HG02885 (cell line): ENCODE measurements at regions not wholly inside any gene's neighbourhood (a gene's known extent, or its start where the extent isn't known, plus 50 kb on each side); places are given as distances from the start of the nearest gene placed in this dataset.
A peak's percentile ranks its signal among the peaks of the same experiment; 100 is the strongest.
"Not testable (repeated sequence)": the region's sequence is repeated elsewhere in the genome, so short reads cannot be mapped to it uniquely, and the experiment has no call there.

Experiments
- ATAC-seq: cut with Tn5 transposase; IDR thresholded peaks from one replicate; pipeline ENCODE4 v1.9.1; 2021; ENCODE audit warnings: mild to moderate bottlenecking; ENCODE audit not compliant: unreplicated experiment, poor library complexity

GRCh38 chr15:21026848-21027247 is 160.7 kb upstream of the POTEB2 start:
- ATAC-seq, result not testable (repeated sequence)

GRCh38 chr15:21024235-21024987 is 158.3 kb upstream of the POTEB2 start:
- ATAC-seq, result not testable (repeated sequence)

DNA sequence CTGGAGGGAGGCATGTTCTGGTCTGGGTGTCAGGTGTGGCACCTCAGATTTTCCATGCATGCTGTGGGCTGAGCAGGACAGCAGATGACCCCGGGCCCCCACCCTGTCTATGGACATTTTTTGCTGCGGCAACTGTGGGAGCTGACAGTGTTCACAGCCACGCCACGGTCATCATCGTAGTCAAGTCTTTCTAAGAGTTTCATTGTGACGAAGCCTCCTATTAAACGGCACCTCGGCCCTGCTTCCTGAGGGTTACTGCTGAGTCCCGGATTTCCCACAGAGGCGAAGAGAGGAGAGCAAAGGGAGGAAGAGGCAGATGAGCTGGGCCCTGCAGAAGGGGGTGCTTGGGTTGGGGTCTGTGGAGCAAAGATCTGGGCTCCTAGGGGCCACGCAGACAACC is 152.1 kb upstream of the POTEB2 start:
- ATAC-seq, result not testable (repeated sequence)

- not testable (repeated sequence) for ATAC-seq
These were observed 151.2 kb upstream of the POTEB2 start for GRCh38 chr15:21017326-21017725.

GRCh38 chr15:21016589-21016988 is 150.5 kb upstream of the POTEB2 start:
- ATAC-seq, result not testable (repeated sequence)

- ATAC-seq, result not testable (repeated sequence)
These were observed 149.1 kb upstream of the POTEB2 start for GRCh38 chr15:21015171-21015570.

- ATAC-seq, result not testable (repeated sequence)
These were observed 147.2 kb upstream of the POTEB2 start for GRCh38 chr15:21013308-21013707.

GRCh38 chr15:21009651-21010050 is 143.5 kb upstream of the POTEB2 start:
- ATAC-seq, result not testable (repeated sequence)

DNA sequence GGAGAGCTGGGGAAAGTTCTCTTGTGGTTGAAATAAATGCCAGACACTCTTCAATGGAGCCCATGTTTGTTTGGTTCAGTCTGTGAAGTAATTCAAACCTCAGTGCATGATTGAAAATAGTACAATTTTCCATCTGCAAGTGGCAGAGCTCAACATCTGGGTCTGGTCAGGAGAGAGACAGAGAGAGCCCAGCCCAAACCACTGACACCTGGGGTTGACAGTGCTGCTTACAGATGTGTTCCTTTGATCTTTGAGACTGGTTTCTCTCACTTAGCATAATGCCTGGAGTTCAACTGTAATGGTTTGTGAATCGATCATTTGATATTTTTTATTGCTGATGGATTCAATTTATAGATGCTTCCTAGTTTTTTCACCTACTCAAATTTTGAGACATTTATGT is 137.3 kb upstream of the POTEB2 start:
- ATAC-seq, result not testable (repeated sequence)

DNA sequence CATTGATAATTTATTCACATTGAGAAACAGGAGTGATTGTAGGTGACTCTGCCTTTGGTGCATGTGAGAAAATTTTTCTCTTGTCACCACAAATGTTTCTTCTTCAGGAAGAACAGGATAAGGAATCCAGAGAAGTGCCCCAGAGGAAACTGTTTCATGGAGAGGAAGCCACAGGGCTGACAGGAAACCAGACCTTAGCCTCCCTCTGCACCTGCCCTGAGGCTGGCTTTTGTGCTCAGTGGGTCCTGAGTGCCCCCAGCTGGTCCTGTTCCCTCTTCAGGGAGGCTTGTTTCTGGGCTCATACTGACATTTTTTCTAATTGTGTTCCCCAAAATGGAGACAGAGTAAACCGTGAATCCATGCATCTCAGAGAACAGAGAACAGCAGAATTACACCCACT is 135.8 kb upstream of the POTEB2 start:
- ATAC-seq, result not testable (repeated sequence)

DNA sequence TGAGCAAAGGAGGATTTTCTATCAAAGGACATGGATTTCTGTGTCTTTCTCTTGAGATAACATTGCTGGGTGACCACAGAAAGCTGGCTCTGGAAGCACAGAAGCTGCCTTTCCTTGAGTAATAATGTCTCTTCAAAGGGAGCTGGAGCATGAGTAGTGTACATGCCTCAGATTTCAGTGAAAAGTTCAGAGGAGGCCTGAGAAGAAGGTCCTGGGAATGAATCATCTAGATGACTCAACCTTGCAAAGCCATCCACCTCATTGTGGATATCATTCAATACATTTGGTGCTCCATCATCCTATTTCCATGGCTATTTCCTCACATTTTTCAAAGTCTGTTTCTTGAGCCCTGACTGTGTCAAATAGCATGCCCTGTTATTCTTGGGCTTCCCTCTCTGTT is 125.6 kb upstream of the POTEB2 start:
- not testable (repeated sequence) for ATAC-seq

DNA sequence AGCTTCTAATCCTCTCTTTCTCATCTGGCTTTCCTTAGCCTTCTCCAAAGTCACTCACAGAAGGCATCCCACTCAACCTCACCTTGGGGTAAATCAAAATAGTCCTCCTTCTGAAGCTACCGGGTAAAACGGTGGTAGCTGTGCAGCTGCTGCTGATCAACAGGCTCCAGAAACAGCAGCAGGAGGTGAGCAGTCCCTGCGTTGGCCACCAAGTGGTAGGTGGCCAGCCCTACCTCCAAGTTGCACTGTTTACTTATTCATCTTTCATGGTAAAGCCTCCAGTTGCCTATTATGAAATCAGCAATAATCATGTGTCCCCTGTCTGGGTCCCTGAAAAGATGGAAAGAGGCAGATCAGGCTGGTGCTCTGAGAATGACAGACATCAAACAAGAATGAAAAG is 125.1 kb upstream of the POTEB2 start:
- ATAC-seq, result not testable (repeated sequence)

- ATAC-seq, result not testable (repeated sequence)
These were observed 120.7 kb upstream of the POTEB2 start for GRCh38 chr15:20986775-20987174.

DNA sequence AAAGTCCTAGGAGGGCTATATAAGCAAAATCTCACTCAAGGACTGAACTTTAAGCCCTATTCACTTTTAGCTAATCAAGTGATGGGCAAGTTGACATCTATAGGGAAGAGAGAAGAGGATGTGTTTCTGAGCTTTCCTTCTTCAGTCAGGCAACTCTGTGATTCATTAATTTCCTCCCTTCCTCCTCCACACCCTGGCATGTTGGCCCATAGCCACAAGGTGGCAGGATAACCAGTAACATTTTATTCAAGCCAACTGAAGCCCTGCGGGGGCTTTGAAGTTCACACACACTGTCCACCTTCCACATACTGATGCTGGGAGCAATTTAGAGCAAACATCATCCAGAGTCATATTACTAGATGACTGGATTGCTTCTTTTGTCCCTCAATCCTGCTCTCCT is 111.9 kb upstream of the POTEB2 start:
- peak; percentile 75 for ATAC-seq

DNA sequence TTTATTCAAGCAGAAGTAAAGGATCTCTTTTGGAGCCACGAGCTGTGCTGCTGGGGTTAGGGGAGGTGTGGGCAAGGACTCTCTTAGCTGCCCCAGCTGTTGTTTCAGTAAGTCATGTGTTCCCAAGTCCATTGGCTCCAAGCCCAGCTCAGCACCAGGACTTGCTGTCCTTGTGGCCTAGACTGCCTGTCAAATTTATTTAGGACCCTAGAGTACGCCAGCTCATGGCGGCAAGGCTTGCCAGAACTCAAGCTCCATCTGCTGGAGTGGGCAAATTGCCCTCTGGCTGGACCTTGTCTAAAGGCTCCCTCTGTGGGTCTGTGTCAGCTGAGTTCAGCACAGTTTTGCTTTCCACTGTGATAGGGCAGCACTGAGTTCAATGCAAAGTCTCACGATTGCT is 106.6 kb upstream of the POTEB2 start:
- ATAC-seq, result not testable (repeated sequence)

DNA sequence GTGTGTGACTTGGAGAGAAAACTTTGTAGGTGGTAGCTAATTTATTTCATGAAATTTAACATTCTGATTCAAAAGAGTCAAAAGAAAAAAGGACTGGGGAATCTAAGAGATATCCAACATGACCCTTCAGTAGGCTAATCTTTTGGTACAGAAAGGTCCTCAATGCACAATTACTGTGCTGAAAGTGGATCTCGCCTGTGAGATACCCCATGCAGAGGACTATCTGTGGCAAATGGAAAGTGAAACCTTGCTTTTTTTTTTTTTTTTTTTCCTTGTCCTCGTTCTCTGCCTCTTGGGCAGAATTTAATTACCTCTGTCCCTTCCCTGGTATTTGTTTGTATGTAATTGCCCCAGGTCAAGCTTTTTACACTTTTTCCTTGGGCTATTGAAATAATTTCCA is 93.2 kb upstream of the POTEB2 start:
- not testable (repeated sequence) for ATAC-seq

DNA sequence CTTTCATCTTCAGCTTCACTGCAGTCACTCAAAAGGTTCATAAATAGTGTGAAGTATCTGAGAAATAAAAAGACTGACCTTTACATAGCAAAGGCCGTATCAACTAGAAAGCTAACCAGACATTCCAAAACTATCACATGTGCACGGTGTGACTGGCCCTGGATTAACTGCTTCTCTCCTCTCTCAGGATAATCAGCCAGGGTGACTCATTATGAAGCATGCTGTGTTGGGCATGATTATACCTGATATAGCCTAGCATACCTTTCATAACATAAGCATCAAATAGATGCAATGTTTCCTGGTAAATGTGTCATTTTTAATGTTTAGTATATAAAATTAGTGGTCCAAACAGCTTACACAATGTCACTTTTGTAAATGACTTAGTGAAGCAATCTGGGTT is 63.2 kb upstream of the POTEB2 start:
- not testable (repeated sequence) for ATAC-seq
